Sciatic nerve (tissue), 2 donors: ENCODE measurements at regions not wholly inside any gene's neighbourhood (a gene's known extent, or its start where the extent isn't known, plus 50 kb on each side); places are given as distances from the start of the nearest gene placed in this dataset.

Experiments
- ATAC-seq: fragments of 200-7000 bp; cut with Tn5 transposase; one replicate; pipeline ENCODE4 v1.9.1; 2020; ENCODE audit warnings: mild to moderate bottlenecking, moderate library complexity
- DNase-seq: peaks from one replicate; pipeline ENCODE4 v3.0.0-alpha.2; 2020; ENCODE audit warnings: low spot score
- intact Hi-C: fragments of 100-400 bp; cut with DNase I; formaldehyde crosslinking; loops from one replicate; pipeline ENCODE4 v1.14.2; 2022
- donor health status: DM: no; HTN: no; CAD: no.
- donor health status: DM: no; HTN: no; CAD: no.

- no peak for ATAC-seq
- no peak for DNase-seq
- intact Hi-C loops, result no loop called here
Observed at GRCh38 chr15:100703032-100703578, 100.7 kb downstream of the ASB7 start.

GRCh38 chr15:100703671-100704070, 101.3 kb downstream of the ASB7 start:
- ATAC-seq, result no peak
- no peak for DNase-seq
- intact Hi-C loops, result no loop called here

- intact Hi-C loops, result no loop called here
- ATAC-seq (no peak), DNase-seq (no peak)
Observed at GRCh38 chr15:100704281-100705055, 102.1 kb downstream of the ASB7 start.

- intact Hi-C loops, result no loop called here
- ATAC-seq (no peak), DNase-seq (no peak)
Observed at GRCh38 chr15:100705065-100705464, 102.7 kb downstream of the ASB7 start.

GRCh38 chr15:100705841-100706240, 103.5 kb downstream of the ASB7 start:
- no peak for DNase-seq
- intact Hi-C loops, result no loop called here
- ATAC-seq, result no peak

- DNase-seq (no peak), ATAC-seq (no peak)
- intact Hi-C loops, result no loop called here
Observed at GRCh38 chr15:100707229-100707628, 104.8 kb downstream of the ASB7 start.

- DNase-seq, result no peak
- intact Hi-C loops, result no loop called here
- ATAC-seq, result no peak
Observed at GRCh38 chr15:100708916-100709315, 106.5 kb downstream of the ASB7 start.

GRCh38 chr15:100710222-100710621, 107.8 kb downstream of the ASB7 start:
- intact Hi-C loops, result no loop called here
- ATAC-seq, result peak; percentile 48

GRCh38 chr15:100710744-100711515, 108.5 kb downstream of the ASB7 start:
- no peak for DNase-seq
- ATAC-seq, result no peak
- intact Hi-C loops, result no loop called here

More at GRCh38 chr15:100710222-100710621, 107.8 kb downstream of the ASB7 start:
- no peak for DNase-seq

- ATAC-seq, result no peak
- DNase-seq, result no peak
- intact Hi-C loops, result no loop called here
Observed at GRCh38 chr15:100711516-100712021, 109.2 kb downstream of the ASB7 start.

- intact Hi-C loops, result no loop called here
- ATAC-seq (peak; percentile 53), DNase-seq (no peak)
Observed at GRCh38 chr15:100712226-100712625, 109.8 kb downstream of the ASB7 start.

- intact Hi-C loops, result no loop called here
Observed at GRCh38 chr15:100713163-100713867, 110.9 kb downstream of the ASB7 start.

GRCh38 chr15:100714034-100714748, 111.8 kb downstream of the ASB7 start:
- intact Hi-C loops, result no loop called here
- DNase-seq, result no peak
- ATAC-seq, result no peak

More at GRCh38 chr15:100713163-100713867, 110.9 kb downstream of the ASB7 start:
- no peak for DNase-seq
- ATAC-seq, result no peak

- intact Hi-C loops, result no loop called here
- no peak for DNase-seq
- ATAC-seq, result no peak
Observed at GRCh38 chr15:100714749-100715342, 112.5 kb downstream of the ASB7 start.

- intact Hi-C loops, result no loop called here
- DNase-seq, result no peak
- peak; percentile 49 for ATAC-seq
Observed at GRCh38 chr15:100715571-100716455, 113.4 kb downstream of the ASB7 start.

- intact Hi-C loops, result no loop called here
- DNase-seq, result no peak
- no peak for ATAC-seq
Observed at GRCh38 chr15:100716456-100717085, 114.2 kb downstream of the ASB7 start.

- no peak for DNase-seq
- intact Hi-C loops, result no loop called here
- ATAC-seq, result no peak
Observed at GRCh38 chr15:100717596-100717995, 115.2 kb downstream of the ASB7 start.
